T follicular helper cell (primary cell): ENCODE measurements at regions not wholly inside any gene's neighbourhood (a gene's known extent, or its start where the extent isn't known, plus 50 kb on each side); places are given as distances from the start of the nearest gene placed in this dataset.
"Not testable (repeated sequence)": the region's sequence is repeated elsewhere in the genome, so short reads cannot be mapped to it uniquely, and the experiment has no call there.

Experiments used
- DNase-seq: peaks from one replicate; pipeline ENCODE4 v3.0.0-alpha.2; 2020; ENCODE audit warnings: low read depth

GRCh38 chr4:178165251-178165950, 723.2 kb upstream of the AGA start:
- DNase-seq, result no peak

- no peak for DNase-seq
Measured at GRCh38 chr4:178165951-178166308, 723.7 kb upstream of the AGA start.

GRCh38 chr4:178173771-178174170, 731.5 kb upstream of the AGA start:
- DNase-seq, result no peak

DNA sequence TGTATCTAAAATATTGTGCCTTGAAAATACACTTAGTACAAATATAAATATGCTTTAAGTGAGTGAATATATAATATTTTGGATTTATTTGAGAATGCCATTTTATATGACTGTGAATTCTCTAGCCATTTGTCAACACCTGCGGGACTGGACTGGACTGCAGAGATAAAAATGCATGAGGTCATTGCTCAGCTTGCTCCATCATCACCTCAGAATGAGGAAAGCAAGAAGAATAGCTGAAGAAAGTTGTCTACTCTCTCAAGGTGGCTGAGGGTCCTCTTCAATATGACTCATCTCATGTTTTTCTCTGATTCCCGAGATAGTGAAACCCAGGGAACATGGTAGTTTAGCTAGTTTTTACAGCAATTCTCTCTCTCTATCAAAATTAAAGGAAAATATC, 732.5 kb upstream of the AGA start:
- DNase-seq, result no peak

DNA sequence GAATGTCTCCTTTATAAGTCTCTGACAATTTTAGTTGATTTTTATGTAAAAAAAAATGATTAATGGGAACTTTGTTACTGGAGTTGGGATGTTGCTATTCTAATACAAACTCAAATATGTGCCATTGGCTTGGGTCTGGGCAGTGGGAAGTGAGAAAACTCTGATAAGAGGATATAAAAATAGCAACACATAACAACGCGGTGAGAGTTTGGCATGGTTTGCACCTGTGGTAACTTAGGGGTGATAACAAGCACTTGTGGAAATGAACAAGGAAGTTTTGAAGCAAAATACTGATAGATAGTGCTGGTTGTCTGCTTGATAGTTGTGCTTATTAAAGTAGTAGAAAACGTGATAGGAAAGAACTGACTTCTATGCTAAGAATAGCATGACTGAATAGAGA, 743.3 kb upstream of the AGA start:
- no peak for DNase-seq

DNA sequence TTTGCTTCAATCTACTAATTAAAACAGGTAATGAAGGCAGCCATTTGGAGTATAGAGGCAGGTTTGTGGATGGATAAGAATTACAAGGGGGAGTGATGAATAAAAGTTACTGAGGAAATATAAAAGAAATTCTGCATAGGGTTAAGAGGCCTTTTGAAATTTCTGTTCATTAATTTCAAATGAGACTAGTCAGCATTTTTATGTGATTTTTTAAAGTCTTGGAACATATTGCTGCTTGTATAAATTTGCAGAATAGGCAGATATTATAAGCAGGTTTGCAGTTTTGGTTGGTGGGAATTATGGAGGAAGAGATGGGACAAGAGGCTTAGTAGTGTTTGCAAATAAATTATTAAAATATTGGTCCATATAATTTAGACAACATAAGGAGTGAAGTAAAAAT, 750.4 kb upstream of the AGA start:
- no peak for DNase-seq

DNA sequence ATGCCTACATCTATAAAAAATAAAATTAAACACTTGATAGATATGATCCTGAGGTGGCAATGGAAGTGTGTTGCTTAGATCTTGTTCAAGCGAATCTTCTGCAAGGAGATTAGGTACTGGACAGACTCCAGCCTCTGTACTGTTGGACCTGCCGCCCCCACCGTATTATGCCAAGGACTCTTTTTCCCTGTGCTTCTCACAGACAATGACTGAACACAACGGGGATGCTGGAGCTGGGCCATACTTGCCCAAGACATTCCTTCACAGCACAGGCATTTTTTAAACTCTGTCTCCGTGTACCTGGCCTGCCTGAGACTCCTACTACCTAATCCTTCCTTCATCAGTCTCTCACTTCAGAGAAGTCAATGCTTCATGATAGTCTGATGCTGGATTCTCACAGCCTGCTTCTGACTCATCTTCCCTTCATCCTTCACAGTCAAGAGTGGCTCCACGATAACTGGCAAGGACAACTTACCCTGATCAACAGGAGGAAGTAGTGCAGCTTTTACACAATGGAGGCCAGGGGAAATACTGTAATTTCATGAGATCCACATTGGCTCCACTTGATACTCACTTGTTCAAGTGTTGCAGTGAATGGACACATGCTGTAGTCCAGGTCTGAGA, 754.6 kb upstream of the AGA start:
- no peak for DNase-seq

- DNase-seq, result no peak
Measured at GRCh38 chr4:178198691-178199090, 756.5 kb upstream of the AGA start.

DNA sequence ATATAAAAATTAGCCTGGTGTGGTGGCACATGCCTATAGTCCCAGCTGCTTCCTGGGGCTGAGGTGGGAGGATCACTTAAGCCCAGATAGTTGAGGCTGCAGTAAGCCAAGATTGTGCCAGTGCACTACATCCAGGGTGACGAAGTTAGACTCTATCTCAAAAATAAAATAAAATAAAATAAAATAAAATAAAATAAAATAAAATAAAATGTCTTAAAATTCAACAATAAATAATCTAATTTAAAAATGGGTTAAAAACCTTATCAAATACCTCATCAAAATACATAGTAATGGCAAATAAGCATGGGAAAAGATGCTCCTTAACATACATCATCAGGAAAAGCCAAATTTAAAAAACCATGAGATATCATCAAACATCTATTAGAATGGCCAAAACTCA, 760.2 kb upstream of the AGA start:
- DNase-seq, result no peak

GRCh38 chr4:178205826-178206225, 763.6 kb upstream of the AGA start:
- no peak for DNase-seq

DNA sequence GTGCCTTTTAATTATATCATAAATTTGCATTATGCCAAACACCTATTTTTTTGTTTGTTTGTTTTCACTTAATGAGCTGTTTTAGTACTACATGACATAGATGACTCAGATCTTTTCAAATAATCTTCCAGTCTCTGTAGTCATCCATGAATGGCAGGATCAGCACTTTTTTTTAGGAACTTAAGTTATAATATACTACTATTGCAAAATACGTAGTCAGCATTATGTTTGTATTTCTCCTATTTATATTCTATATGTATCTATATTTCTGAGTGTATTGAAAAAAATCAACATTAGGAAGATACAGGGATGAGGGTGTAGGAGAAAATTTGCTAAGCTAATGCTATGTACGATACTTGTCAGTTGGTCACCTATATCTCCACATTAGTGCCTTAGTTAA, 773.1 kb upstream of the AGA start:
- DNase-seq, result no peak

DNA sequence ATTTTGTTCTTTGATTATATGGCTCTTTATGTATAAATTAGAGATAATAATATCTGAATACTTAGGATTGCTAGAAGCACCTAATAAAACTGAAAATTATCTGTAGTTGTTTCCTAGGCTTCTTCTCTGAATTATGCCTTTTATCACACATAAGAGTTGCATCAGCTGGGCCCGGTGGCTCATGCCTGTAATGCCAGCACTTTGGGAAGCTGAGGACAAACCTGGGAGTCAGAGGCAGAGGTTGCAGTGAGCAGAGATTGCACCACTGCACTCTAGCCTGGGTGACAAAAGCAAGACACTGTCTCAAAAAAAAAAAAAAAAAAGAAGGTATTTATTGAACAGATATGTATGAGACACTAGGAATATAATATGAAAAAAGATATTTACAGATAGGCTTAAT, 773.5 kb upstream of the AGA start:
- DNase-seq, result no peak

GRCh38 chr4:178226421-178226820, 784.2 kb upstream of the AGA start:
- not testable (repeated sequence) for DNase-seq

- DNase-seq, result no peak
Measured at GRCh38 chr4:178233906-178234305, 791.7 kb upstream of the AGA start.

DNA sequence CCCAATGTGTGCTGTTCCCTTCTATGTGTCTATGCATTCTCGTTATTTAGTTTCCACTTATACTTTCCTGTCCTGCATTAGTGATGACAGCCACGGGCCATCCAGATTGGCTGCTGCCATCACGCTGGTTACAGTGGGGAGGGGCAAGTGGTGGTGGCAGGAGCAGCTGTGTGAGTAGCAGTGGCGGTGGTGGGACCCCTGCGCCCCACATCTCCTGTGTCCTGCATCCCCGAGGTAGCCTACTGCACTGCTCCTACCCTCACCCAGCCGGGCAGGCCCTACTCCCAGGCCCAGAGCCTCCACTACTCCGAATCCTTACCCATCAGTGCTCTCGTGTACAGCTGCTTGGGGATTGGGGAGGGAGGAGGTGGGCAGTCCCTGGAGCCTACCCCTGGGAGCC, 798.7 kb upstream of the AGA start:
- no peak for DNase-seq

DNA sequence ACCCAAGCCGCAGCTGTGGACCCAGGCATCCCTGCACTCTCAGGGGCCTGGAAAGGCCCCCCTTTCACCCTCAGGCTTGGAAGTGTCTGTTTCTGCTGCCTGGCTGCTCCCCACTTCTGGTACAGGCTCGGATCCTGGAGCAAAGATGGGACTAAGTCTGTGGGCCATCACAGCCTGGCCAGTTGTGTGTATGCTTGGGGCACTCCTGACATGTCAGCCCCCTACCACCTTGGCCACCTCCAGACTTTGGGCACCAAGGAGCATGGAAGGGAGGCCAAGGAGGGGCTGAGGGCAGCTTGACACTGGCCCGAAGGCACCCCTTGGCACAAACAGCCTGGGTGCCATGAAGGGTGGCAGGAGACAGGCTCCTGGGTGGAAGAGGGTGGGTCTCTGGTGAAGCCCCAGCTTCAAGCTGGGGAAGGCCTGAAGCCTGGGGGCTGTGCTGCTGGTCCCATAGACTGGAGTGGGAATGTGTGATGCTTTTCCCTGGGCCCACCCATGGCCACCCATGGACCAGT, 799.4 kb upstream of the AGA start:
- DNase-seq, result no peak

GRCh38 chr4:178242655-178243054, 800.4 kb upstream of the AGA start:
- no peak for DNase-seq

GRCh38 chr4:178244785-178245184, 802.5 kb upstream of the AGA start:
- no peak for DNase-seq

DNA sequence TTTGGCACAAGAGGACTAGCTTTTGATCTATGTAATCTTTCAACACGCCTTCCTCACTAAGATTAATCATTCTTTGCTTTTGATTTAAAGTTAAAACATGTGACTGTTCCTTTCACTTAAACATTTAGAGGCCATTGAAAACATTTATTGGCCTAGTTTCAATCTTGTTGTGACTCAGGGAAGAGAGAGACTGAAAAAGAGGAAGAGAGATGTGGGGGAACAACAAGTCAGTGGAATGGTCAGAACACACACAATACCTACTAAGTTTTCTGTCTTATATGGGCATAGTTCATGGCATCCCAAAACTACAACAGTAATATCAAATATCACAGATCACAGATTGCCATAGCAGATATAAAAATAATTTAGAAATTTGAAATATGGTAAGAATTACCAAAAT, 812.9 kb upstream of the AGA start:
- DNase-seq, result no peak

DNA sequence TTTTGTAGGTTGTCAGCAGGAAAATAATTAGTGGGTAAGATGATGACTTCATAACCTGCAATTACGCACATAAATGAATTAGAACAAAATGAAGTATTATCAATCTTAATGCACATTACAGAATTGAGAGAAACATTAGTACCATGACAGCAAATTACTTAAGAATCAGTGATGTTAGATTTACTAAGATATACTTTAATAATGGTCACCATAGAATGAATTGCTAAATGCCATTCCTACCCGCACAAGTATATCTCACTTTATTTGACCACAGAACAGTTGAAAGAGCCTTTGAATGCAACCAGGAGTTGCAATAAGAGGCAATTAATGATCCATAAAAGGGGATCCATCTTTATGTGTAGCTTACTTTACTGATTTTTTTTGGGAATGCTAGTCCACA, 816.4 kb upstream of the AGA start:
- DNase-seq, result no peak

GRCh38 chr4:178259566-178259965, 817.3 kb upstream of the AGA start:
- DNase-seq, result no peak

- DNase-seq, result no peak
Measured at GRCh38 chr4:178264001-178264400, 821.8 kb upstream of the AGA start.

DNA sequence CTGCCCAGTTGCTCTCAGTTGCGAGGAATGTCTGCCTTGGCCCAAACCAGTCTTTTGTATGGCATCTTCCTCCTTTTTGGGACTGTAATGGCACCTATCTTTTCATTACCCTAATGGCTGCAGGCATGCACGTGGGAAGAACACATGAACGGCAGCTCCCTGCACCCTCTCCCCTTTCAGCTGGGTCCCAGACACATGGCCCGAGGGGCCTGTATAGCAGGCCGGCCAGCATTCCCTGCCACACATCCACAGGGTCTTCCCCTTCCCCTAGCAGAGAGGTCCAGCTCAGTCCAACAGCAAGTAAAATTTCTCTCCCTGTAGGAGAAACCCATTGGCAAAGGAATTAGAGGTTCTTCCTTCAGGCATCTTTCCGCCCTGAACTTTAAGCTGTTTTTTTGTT, 829.1 kb upstream of the AGA start:
- no peak for DNase-seq

- no peak for DNase-seq
Measured at GRCh38 chr4:178273168-178273567, 830.9 kb upstream of the AGA start.
